ENCODE measurements at regions not wholly inside any gene's neighbourhood (a gene's known extent, or its start where the extent isn't known, plus 50 kb on each side); places are given as distances from the start of the nearest gene placed in this dataset.

DNA sequence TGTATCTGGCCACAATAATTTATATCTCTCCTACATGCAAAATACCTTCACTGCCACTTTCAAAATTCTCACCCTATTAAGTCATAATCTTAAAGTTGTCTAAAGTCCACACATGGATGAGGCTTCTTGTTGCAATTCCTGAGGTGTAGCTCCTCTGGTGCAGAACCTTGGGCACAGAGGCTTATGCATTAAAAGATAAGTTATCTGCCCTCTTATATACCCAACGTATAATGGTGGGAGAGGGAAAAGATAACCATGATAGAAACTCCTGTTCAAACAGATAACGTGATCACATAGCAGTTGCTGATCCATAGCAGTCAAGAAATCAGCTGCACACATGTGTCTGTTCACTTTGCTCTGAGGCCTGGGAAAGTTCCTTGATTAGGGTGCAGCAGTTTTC, 1767.0 kb downstream of the MAT2B start:
- no peak overlapping the region for H3K4me2 ChIP-seq (replicated peaks; ENCODE audit: extremely low read depth, low read length, poor library complexity, severe bottlenecking)
- TF ChIP-seq, protein P1, sequence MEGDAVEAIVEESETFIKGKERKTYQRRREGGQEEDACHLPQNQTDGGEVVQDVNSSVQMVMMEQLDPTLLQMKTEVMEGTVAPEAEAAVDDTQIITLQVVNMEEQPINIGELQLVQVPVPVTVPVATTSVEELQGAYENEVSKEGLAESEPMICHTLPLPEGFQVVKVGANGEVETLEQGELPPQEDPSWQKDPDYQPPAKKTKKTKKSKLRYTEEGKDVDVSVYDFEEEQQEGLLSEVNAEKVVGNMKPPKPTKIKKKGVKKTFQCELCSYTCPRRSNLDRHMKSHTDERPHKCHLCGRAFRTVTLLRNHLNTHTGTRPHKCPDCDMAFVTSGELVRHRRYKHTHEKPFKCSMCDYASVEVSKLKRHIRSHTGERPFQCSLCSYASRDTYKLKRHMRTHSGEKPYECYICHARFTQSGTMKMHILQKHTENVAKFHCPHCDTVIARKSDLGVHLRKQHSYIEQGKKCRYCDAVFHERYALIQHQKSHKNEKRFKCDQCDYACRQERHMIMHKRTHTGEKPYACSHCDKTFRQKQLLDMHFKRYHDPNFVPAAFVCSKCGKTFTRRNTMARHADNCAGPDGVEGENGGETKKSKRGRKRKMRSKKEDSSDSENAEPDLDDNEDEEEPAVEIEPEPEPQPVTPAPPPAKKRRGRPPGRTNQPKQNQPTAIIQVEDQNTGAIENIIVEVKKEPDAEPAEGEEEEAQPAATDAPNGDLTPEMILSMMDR (IDR thresholded peaks at IDR 0.05), result no peak
- H3K27ac ChIP-seq (ENCODE audit: low read depth in 1 of 2, low read length in 2 of 2), result no peak overlapping the region
- H3K27ac Mint-ChIP-seq, result no peak overlapping the region
- H3K4me3 Mint-ChIP-seq, result no peak overlapping the region
- intact Hi-C loops (cut with micrococcal nuclease), result no loop called here
- WGBS (ENCODE audit: insufficient coverage), result 100% methylated on average over 1 of the region's 2 CpGs
- peaks cover 0 to 14% (median 7%) of the 10 kb centered on the region in 7 donors for H3K9me3 Mint-ChIP-seq
- H3K9me3 ChIP-seq (replicated peaks in 1 of 2; ENCODE audit: control insufficient read depth in 1 of 2, insufficient read depth in 1 of 2, low read length in 2 of 2), result peaks cover 3 to 4% of the 10 kb centered on the region in 2 donors
- H3K4me1 Mint-ChIP-seq, result no peaks in the 10 kb centered on the region
- H3K9ac ChIP-seq (ENCODE audit: insufficient read depth, low read length, poor library complexity, severe bottlenecking), result no peak overlapping the region
- no peaks in the 10 kb centered on the region for H3K36me3 Mint-ChIP-seq
- H3K36me3 ChIP-seq (replicated peaks in 1 of 2; ENCODE audit: control insufficient read depth in 1 of 2, insufficient read depth in 2 of 2, low read length in 2 of 2), result no peaks in the 10 kb centered on the region
- H4K20me1 ChIP-seq (ENCODE audit: insufficient read depth, low read length), result no peaks in the 10 kb centered on the region
- H3K4me1 ChIP-seq (ENCODE audit: control insufficient read depth in 1 of 2, insufficient read depth in 2 of 2, low read length in 2 of 2), result no peaks in the 10 kb centered on the region
- H3K27me3 Mint-ChIP-seq (ENCODE audit: low read depth in 3 of 3), result no peaks in the 10 kb centered on the region
- H2AFZ ChIP-seq (ENCODE audit: insufficient read depth, low read depth, low read length, poor library complexity, severe bottlenecking), result no peak overlapping the region
- no peak for DNase-seq
- no peak overlapping the region for H3K4me3 ChIP-seq (replicated peaks in 1 of 3; ENCODE audit: low read depth in 2 of 3, low read length in 3 of 3)
- no peaks in the 10 kb centered on the region for H3K27me3 ChIP-seq (ENCODE audit: control insufficient read depth in 2 of 2, insufficient read depth in 2 of 2, low read length in 2 of 2)
- no peaks in the 10 kb centered on the region for H3K79me2 ChIP-seq (ENCODE audit: insufficient read depth, low read length)

DNA sequence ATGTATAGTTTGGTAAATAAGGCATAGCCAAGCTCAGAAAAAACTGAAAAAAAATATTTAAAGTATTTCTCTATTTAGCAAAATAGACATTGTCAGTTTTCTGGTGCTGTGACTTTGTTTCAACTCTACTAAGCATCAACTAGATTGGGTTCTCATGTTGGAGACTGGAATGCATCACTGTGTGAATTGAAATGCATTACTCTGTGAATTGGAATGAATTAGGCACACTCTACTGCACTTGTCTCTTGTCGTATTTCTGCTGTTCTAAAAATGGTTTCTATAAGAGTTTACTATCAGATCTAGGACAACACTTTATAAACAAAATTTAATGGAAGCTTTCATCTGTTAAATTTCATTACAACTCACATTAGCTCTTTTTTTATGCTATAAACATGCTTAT, 1772.2 kb downstream of the MAT2B start:
- TF ChIP-seq, protein P1 (IDR thresholded peaks at IDR 0.05), result no peak
- Histone ChIP-seq H3K36me3 (replicated peaks in 1 of 2; ENCODE audit: control insufficient read depth in 1 of 2, insufficient read depth in 2 of 2, low read length in 2 of 2) (no peaks in the 10 kb centered on the region), H3K27ac (ENCODE audit: low read depth in 1 of 2, low read length in 2 of 2) (no peak overlapping the region), H3K4me3 (replicated peaks in 1 of 3; ENCODE audit: low read depth in 2 of 3, low read length in 3 of 3) (no peak overlapping the region), H3K9ac (ENCODE audit: insufficient read depth, low read length, poor library complexity, severe bottlenecking) (no peak overlapping the region), H3K9me3 (replicated peaks in 1 of 2; ENCODE audit: control insufficient read depth in 1 of 2, insufficient read depth in 1 of 2, low read length in 2 of 2) (peaks cover 0 to 3% of the 10 kb centered on the region in 2 donors), H3K4me1 (ENCODE audit: control insufficient read depth in 1 of 2, insufficient read depth in 2 of 2, low read length in 2 of 2) (no peaks in the 10 kb centered on the region), H2AFZ (ENCODE audit: insufficient read depth, low read depth, low read length, poor library complexity, severe bottlenecking) (no peak overlapping the region), H3K79me2 (ENCODE audit: insufficient read depth, low read length) (no peaks in the 10 kb centered on the region), H3K27me3 (ENCODE audit: control insufficient read depth in 2 of 2, insufficient read depth in 2 of 2, low read length in 2 of 2) (no peaks in the 10 kb centered on the region), H4K20me1 (ENCODE audit: insufficient read depth, low read length) (no peaks in the 10 kb centered on the region), H3K4me2 (replicated peaks; ENCODE audit: extremely low read depth, low read length, poor library complexity, severe bottlenecking) (no peak overlapping the region)
- no CpG with 5 or more reads among the region's 1 CpG for WGBS (ENCODE audit: insufficient coverage)
- Mint-ChIP-seq H3K36me3 (no peaks in the 10 kb centered on the region), H3K4me3 (no peak overlapping the region), H3K4me1 (no peaks in the 10 kb centered on the region), H3K27ac (no peak overlapping the region), H3K27me3 (ENCODE audit: low read depth in 3 of 3) (no peaks in the 10 kb centered on the region), H3K9me3 (peaks cover 0 to 10% (median 2%) of the 10 kb centered on the region in 7 donors)
- DNase-seq, result no peak
- intact Hi-C loops (cut with micrococcal nuclease), result no loop called here

Data from CD14-positive monocyte (primary cell).